Right cardiac atrium (tissue), 5 donors: ENCODE measurements at regions not wholly inside any gene's neighbourhood (a gene's known extent, or its start where the extent isn't known, plus 50 kb on each side); places are given as distances from the start of the nearest gene placed in this dataset.
"Not testable (repeated sequence)": the region's sequence is repeated elsewhere in the genome, so short reads cannot be mapped to it uniquely, and the experiment has no call there.

ENCODE experiments used
- ATAC-seq, 2 donors: fragments of 200-7000 bp; cut with Tn5 transposase; one replicate each; pipeline versions ENCODE4 v1.8.0 to v1.9.1; 2020; ENCODE audit warnings: moderate library complexity in 2 of 2, mild to moderate bottlenecking in 1 of 2
- DNase-seq, 3 donors: peaks; one replicate each; pipeline ENCODE4 v3.0.0-alpha.2; 2020
- H3K27ac ChIP-seq: one replicate; pipeline ENCODE4 v1.5.1; 2013; ENCODE audit warnings: mild to moderate bottlenecking, low read length, control low read depth, moderate library complexity
- H3K27me3 ChIP-seq: one replicate; pipeline ENCODE4 v1.6.1; 2013; ENCODE audit not compliant: control insufficient read depth, insufficient read depth
- H3K4me1 ChIP-seq: one replicate; pipeline ENCODE4 v1.6.1; 2013; ENCODE audit warnings: low read length; ENCODE audit not compliant: control insufficient read depth, insufficient read depth
- H3K4me3 ChIP-seq: one replicate; pipeline ENCODE4 v1.5.1; 2013; ENCODE audit warnings: low read length, control low read depth
- H3K9me3 ChIP-seq: one replicate; pipeline ENCODE4 v1.6.1; 2013; ENCODE audit warnings: low read length; ENCODE audit not compliant: control insufficient read depth
- WGBS: extraction: QIAGEN DNeasy Blood & Tissue Kit; methylation state at CpG from one replicate; pipeline ENCODE4 v1.1.7; 2013; 5-methylcytosine and 5-hydroxymethylcytosine counted together
- intact Hi-C, 4 donors: fragments of 100-400 bp; cut with DNase I; formaldehyde crosslinking; loops; one replicate each; pipeline versions ENCODE4 v1.11.0 to v1.14.0; 2022 to 2023
- donor health status: healthy with polysubstance abuse.
- donor health status: DM: no; HTN: yes; CAD: no.
- donor health status: DM: no; HTN: no; CAD: no.
- donor health status: DM: no; HTN: yes; CAD: no; lungs with severe emphysema.
- donor health status: DM: yes; HTN: yes; CAD: no.

GRCh38 chr9:42326482-42326881 lies 143.0 kb downstream of the SPATA31A6 start:
- ATAC-seq, H3K27ac ChIP-seq, H3K27me3 ChIP-seq, intact Hi-C loops, H3K4me3 ChIP-seq, H3K9me3 ChIP-seq, DNase-seq, H3K4me1 ChIP-seq: not testable (repeated sequence)
- WGBS: 91% methylated on average over 1 of the region's 2 CpGs

GRCh38 chr9:42335342-42335741 lies 151.9 kb downstream of the SPATA31A6 start:
- H3K9me3 ChIP-seq, ATAC-seq, H3K4me1 ChIP-seq, DNase-seq, H3K27me3 ChIP-seq, intact Hi-C loops, H3K4me3 ChIP-seq, H3K27ac ChIP-seq: not testable (repeated sequence)

DNA sequence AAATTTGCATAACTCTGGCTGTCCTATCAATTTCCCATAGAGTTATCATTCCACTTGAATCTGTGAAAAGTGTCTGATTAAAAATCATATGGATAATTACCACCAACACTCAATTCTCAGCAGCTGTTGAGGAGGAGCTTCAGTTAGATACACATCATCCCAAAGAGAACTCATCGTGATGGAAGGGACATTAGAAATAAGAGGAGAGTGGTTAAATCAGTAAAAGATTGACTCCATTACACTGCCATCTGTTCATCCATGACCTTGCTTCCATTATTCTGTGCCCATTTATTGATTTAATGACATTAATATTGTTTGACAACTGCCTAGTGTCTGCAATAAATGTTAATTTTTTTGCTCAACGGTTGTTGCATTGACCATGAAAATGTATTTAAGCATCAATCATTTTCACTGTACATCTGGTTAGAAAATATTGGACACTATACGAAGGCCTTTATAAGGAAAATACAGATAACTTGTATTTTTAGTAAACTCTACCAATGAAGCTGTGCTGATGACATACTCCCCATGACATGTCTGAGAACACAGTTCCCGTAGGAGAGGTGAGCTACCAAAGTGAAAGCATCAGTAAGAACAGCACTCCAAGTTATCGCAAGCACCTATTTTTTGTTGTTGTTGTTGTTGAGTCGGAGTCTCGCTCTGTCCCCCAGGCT lies 152.7 kb downstream of the SPATA31A6 start:
- ATAC-seq, intact Hi-C loops, H3K27me3 ChIP-seq, H3K27ac ChIP-seq, H3K4me3 ChIP-seq, H3K9me3 ChIP-seq, DNase-seq, H3K4me1 ChIP-seq: not testable (repeated sequence)
- WGBS: 88% methylated on average over 7 of the region's 7 CpGs

DNA sequence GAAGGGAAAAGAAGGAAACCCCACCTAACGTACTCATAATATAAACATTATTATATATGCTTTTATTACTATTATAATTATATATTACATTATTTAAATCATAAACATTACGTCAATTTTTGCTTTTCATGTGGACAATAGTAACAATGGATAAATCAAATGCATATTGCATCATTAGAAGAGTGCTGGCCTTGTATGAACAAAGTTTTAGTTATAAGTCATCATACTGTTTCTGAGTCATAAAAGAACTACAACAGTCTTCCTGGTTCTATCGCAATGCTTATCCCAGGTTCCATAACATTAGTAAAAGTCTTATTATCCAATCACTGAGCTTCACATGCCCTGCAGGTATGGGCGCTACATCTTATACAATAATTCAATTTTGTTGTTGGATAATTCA lies 154.8 kb downstream of the SPATA31A6 start:
- intact Hi-C loops, H3K4me3 ChIP-seq, H3K27me3 ChIP-seq, DNase-seq, ATAC-seq, H3K27ac ChIP-seq, H3K4me1 ChIP-seq, H3K9me3 ChIP-seq: not testable (repeated sequence)
- WGBS: 85% methylated on average over 4 of the region's 4 CpGs

DNA sequence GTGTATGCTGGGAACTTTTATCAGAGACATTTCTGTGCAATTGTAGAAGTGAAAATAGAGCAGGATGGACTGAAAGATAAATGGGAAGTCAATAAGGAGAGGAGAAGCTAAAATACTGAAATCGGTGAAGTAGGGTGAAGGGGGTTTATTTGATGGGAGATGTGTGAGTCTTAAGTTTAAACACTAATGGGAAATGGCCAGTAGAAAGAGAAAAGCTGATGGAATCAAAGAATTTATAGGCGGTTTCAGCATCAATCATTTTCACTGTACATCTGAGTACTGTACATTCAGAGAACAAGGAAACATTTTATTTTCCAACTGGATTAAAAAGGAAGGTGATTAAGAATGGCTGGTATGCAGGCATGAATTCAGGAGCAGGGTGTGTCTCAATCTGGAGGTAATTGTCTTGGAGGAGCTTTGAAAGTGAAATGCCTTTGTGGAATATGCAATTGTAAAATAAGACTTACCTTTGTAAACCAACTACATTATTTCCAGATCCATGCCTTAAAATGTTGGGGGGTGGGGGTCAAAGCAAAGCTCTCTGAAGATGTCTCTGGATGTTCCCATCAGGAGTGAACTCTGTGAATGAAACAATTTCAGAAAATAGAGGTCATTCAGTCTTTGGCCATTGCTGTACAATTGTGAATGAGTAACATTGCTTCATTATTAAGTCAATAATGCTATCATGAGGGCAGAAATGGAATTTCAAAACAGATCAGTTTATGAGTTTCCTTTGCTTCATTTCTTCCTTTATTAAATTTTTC lies 156.4 kb downstream of the SPATA31A6 start:
- ATAC-seq, H3K27ac ChIP-seq, H3K4me3 ChIP-seq, H3K27me3 ChIP-seq, intact Hi-C loops, H3K9me3 ChIP-seq, H3K4me1 ChIP-seq, DNase-seq: not testable (repeated sequence)
- WGBS: 89% methylated on average over 2 of the region's 2 CpGs

GRCh38 chr9:42340435-42340723 lies 156.9 kb downstream of the SPATA31A6 start:
- H3K9me3 ChIP-seq, H3K27ac ChIP-seq, intact Hi-C loops, DNase-seq, H3K27me3 ChIP-seq, H3K4me3 ChIP-seq, ATAC-seq, H3K4me1 ChIP-seq: not testable (repeated sequence)

DNA sequence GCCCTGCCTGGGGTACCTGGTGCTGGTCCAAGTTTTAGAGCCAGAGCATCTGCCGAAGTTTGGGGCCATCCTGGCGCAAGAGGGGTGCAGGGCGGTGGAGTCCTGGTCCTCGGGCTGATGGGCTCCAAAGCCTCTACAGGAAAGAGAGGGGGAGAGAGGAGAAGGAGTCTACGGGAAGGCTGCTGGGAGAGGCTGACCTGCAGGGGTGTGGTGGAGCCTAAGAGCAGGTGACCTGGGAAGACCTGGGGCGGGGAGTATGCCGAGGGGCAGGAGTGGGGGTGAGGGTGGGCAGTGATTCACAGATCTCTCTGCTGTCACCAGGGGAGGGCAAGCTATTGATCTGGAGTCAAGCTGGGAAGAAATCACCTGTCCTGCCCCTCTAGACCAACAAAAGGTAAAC lies 158.4 kb downstream of the SPATA31A6 start:
- H3K9me3 ChIP-seq, intact Hi-C loops, DNase-seq, H3K27me3 ChIP-seq, H3K4me3 ChIP-seq, H3K4me1 ChIP-seq, H3K27ac ChIP-seq: not testable (repeated sequence)
- peak in 1 of 2 donors; percentile 55 for ATAC-seq
- 86% methylated on average over 7 of the region's 7 CpGs for WGBS

GRCh38 chr9:42342297-42342696 lies 158.8 kb downstream of the SPATA31A6 start:
- DNase-seq, H3K9me3 ChIP-seq, H3K27me3 ChIP-seq, H3K4me3 ChIP-seq, H3K4me1 ChIP-seq, H3K27ac ChIP-seq, intact Hi-C loops: not testable (repeated sequence)
- ATAC-seq: peak; percentile 10 to 28
- WGBS: 83% methylated on average over 6 of the region's 7 CpGs

DNA sequence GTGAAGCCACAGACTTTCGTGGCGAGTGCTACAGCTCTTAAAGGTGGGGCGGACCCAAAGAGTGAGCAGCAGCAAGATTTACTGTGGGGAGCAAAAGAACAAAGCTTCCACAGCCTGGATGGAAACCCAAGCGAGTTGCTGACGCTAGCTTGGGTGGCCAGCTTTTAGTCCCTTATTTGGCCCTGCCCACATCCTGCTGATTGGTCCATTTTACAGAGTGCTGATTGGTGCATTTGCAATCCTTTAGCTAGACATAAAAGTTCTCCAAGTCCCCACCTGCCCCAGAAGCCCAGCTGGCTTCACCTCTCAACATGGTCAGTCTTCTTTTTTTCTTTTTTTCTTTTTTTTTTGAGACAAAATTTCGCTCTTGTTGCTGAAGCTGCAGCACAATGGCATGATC lies 161.0 kb downstream of the SPATA31A6 start:
- DNase-seq, H3K4me3 ChIP-seq, H3K4me1 ChIP-seq, H3K27ac ChIP-seq, H3K9me3 ChIP-seq, H3K27me3 ChIP-seq, intact Hi-C loops, ATAC-seq: not testable (repeated sequence)
- 97% methylated on average over 6 of the region's 6 CpGs for WGBS

GRCh38 chr9:42346916-42347315 lies 163.5 kb downstream of the SPATA31A6 start:
- H3K4me1 ChIP-seq, DNase-seq, H3K27me3 ChIP-seq, H3K4me3 ChIP-seq, H3K9me3 ChIP-seq, H3K27ac ChIP-seq, intact Hi-C loops, ATAC-seq: not testable (repeated sequence)
- WGBS: 73% methylated on average over 2 of the region's 2 CpGs

GRCh38 chr9:42349181-42349580 lies 165.7 kb downstream of the SPATA31A6 start:
- H3K27ac ChIP-seq, ATAC-seq, H3K4me1 ChIP-seq, H3K4me3 ChIP-seq, intact Hi-C loops, H3K9me3 ChIP-seq, H3K27me3 ChIP-seq, DNase-seq: not testable (repeated sequence)
